Kidney (tissue), 13 donors: ENCODE measurements at regions not wholly inside any gene's neighbourhood (a gene's known extent, or its start where the extent isn't known, plus 50 kb on each side); places are given as distances from the start of the nearest gene placed in this dataset.

ENCODE experiments used
- DNase-seq, 5 donors: peaks; one replicate each; pipeline ENCODE4 v3.0.0-alpha.2; 2013 to 2020
- FAIRE-seq: peaks from 2 replicates; lab custom pipeline; 2012; peaks lifted over from hg19 to GRCh38; lab: Jason Lieb, UNC
- H3K27ac ChIP-seq, 2 donors: one replicate each; pipeline ENCODE4 v1.7.0; 2013; ENCODE audit warnings: low read depth in 2 of 2, low read length in 2 of 2, inconsistent platforms in 1 of 2
- H3K27me3 ChIP-seq: one replicate; pipeline ENCODE4 v1.7.1; 2013; ENCODE audit warnings: low read length, inconsistent platforms; ENCODE audit not compliant: control insufficient read depth, insufficient read depth
- H3K36me3 ChIP-seq, 3 donors: one replicate each; pipeline versions ENCODE4 v1.7.0 to v1.7.1; 2013; ENCODE audit warnings: low read length in 3 of 3, control low read depth in 1 of 3, inconsistent platforms in 1 of 3; ENCODE audit not compliant: insufficient read depth in 3 of 3, control insufficient read depth in 2 of 3
- H3K4me1 ChIP-seq, 3 donors: one replicate each; pipeline versions ENCODE4 v1.7.0 to v1.7.1; 2013; ENCODE audit warnings: low read length in 3 of 3, inconsistent platforms in 1 of 3, low read depth in 1 of 3; ENCODE audit not compliant: control insufficient read depth in 2 of 3, insufficient read depth in 2 of 3
- H3K4me3 ChIP-seq, 3 donors: one replicate each; pipeline versions ENCODE4 v1.7.0 to v1.8.1; 2013; ENCODE audit warnings: low read length in 3 of 3, control low read depth in 1 of 3, inconsistent platforms in 1 of 3
- H3K9ac ChIP-seq, 3 donors: one replicate each; pipeline versions ENCODE4 v1.7.0 to v1.7.1; 2013; ENCODE audit warnings: low read length in 3 of 3, control low read depth in 1 of 3, inconsistent platforms in 1 of 3
- H3K9me3 ChIP-seq, 3 donors: one replicate each; pipeline versions ENCODE4 v1.7.0 to v1.7.1; 2013; ENCODE audit warnings: low read length in 3 of 3, control low read depth in 1 of 3, inconsistent platforms in 1 of 3; ENCODE audit not compliant: control insufficient read depth in 2 of 3, insufficient read depth in 1 of 3
- intact Hi-C: fragments of 100-400 bp; cut with DNase I; formaldehyde crosslinking; loops from one replicate; pipeline ENCODE4 v1.11.1; 2022
- TF ChIP-seq, protein P1 (sequence below): IDR thresholded peaks from 3 replicates; pipeline ENCODE4 v1.5.1; 2012; ENCODE audit warnings: mild to moderate bottlenecking, moderate library complexity, borderline replicate concordance; ENCODE audit not compliant: insufficient read depth; ENCODE audit errors: extremely low read depth
- donor health status: control.
- donor health status: control.
- donor health status: control.
- donor health status: control.
- donor health status: control.
- donor health status: DM: yes; HTN: yes; CAD: no.
- donor health status: Normal renal cell carcinoma (clear cell type).

DNA sequence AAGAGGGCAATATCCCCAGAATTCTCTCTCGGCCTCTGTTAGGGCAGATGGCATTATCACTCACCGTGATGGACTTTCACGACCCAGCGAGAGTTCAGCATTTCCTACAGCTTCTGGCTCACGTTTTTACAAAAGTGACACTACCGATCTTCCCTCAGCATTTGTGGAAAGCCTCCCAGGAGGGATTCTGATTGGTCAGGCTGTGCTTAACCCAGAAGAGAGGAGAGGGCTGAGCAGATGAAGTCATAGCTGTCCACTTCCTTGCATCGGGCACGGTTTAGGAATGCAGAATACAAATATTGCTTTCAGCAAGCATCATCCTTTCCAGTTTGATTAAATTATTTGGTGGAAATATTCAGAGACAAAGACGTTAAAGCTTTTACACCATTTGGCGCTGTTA, 277.4 kb upstream of the MSX2 start:
- DNase-seq (no peak), FAIRE-seq (no peak)
- Histone ChIP-seq H3K27me3 (no peaks in the 10 kb centered on the region), H3K36me3 (no peaks in the 10 kb centered on the region), H3K4me1 (no peaks in the 10 kb centered on the region), H3K9ac (no peak overlapping the region), H3K4me3 (no peak overlapping the region), H3K27ac (no peak overlapping the region), H3K9me3 (peaks cover 0 to 3% (median 0%) of the 10 kb centered on the region in 3 donors)
- intact Hi-C loops = no loop called here
- TF ChIP-seq, protein P1, sequence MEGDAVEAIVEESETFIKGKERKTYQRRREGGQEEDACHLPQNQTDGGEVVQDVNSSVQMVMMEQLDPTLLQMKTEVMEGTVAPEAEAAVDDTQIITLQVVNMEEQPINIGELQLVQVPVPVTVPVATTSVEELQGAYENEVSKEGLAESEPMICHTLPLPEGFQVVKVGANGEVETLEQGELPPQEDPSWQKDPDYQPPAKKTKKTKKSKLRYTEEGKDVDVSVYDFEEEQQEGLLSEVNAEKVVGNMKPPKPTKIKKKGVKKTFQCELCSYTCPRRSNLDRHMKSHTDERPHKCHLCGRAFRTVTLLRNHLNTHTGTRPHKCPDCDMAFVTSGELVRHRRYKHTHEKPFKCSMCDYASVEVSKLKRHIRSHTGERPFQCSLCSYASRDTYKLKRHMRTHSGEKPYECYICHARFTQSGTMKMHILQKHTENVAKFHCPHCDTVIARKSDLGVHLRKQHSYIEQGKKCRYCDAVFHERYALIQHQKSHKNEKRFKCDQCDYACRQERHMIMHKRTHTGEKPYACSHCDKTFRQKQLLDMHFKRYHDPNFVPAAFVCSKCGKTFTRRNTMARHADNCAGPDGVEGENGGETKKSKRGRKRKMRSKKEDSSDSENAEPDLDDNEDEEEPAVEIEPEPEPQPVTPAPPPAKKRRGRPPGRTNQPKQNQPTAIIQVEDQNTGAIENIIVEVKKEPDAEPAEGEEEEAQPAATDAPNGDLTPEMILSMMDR = no peak

GRCh38 chr5:174448041-174448440, 276.3 kb upstream of the MSX2 start:
- TF ChIP-seq, protein P1 = no peak
- intact Hi-C loops = no loop called here
- no peak for FAIRE-seq
- Histone ChIP-seq H3K9me3 (peaks cover 0 to 3% (median 0%) of the 10 kb centered on the region in 3 donors), H3K36me3 (no peaks in the 10 kb centered on the region), H3K9ac (no peak overlapping the region), H3K27ac (no peak overlapping the region), H3K4me3 (no peak overlapping the region), H3K4me1 (no peaks in the 10 kb centered on the region), H3K27me3 (no peaks in the 10 kb centered on the region)
- no peak for DNase-seq

DNA sequence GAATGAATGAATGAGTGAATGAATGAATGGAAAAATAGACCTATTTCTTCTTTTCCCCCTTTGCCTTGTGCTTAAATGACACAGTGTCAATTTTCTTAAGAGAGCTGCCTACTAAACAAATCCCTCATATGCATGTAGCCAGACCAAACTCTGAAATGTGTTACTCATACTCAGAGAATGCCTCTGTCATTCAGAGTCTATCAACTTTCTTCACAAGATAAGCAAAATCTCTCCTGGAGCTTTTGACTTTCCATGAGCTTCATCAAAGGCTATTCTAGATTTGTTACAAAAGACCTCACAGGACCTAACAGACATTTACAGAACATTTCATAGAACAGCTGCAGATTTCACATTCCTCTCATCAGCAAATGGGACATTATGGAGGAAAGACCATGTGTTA, 275.7 kb upstream of the MSX2 start:
- H3K4me3 ChIP-seq = no peak overlapping the region
- FAIRE-seq (no peak), DNase-seq (no peak)
- no peaks in the 10 kb centered on the region for H3K4me1 ChIP-seq
- no peaks in the 10 kb centered on the region for H3K27me3 ChIP-seq
- TF ChIP-seq, protein P1 = no peak
- H3K9ac ChIP-seq = no peak overlapping the region
- intact Hi-C loops = no loop called here
- no peak overlapping the region for H3K27ac ChIP-seq
- no peaks in the 10 kb centered on the region for H3K36me3 ChIP-seq
- H3K9me3 ChIP-seq = peaks cover 0 to 3% (median 0%) of the 10 kb centered on the region in 3 donors

DNA sequence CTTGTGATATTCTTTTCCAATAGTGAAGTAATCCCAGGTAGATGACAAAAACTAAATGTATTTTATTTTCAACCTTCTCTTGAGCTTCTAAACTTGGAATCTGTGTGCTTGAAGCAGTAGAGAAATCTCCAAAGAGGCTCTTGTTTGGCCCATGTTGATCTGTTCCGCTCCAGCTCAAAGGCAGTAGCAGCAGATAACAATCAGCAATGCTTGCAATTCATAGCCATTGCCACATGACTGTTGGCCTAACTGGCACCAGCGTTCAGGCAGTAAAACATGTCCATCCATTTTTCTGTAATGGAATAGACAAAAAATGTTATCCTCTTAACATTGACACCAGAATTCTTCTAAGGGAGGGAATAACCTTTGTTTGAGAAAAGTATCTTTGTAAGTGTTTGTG, 270.7 kb upstream of the MSX2 start:
- Histone ChIP-seq H3K4me1 (no peaks in the 10 kb centered on the region), H3K9me3 (peaks cover 0 to 3% (median 0%) of the 10 kb centered on the region in 3 donors), H3K27me3 (no peaks in the 10 kb centered on the region), H3K4me3 (no peak overlapping the region), H3K27ac (no peak overlapping the region), H3K36me3 (no peaks in the 10 kb centered on the region), H3K9ac (no peak overlapping the region)
- FAIRE-seq (no peak), DNase-seq (no peak)
- intact Hi-C loops = no loop called here
- TF ChIP-seq, protein P1 = no peak
